Esophagus squamous epithelium (tissue), 4 donors: ENCODE measurements at regions not wholly inside any gene's neighbourhood (a gene's known extent, or its start where the extent isn't known, plus 50 kb on each side); places are given as distances from the start of the nearest gene placed in this dataset.

ENCODE experiments used
- POLR2A ChIP-seq, 4 donors: fragments of 450-650 bp; IDR thresholded peaks; one replicate each; pipeline ENCODE4 v1.6.1; 2017; ENCODE audit warnings: antibody characterized with exemption in 4 of 4, mild to moderate bottlenecking in 4 of 4, moderate library complexity in 3 of 4
- TF ChIP-seq, protein P1 (sequence below), 6 experiments: fragments of 450-650 bp in 4 of 6; fragments of 200-600 bp in 2 of 6; sonication (generic) in 2 of 6; IDR thresholded peaks; one replicate each; pipeline ENCODE4 v1.5.1; 2016 to 2019; ENCODE audit warnings: antibody characterized with exemption in 6 of 6, mild to moderate bottlenecking in 4 of 6, moderate library complexity in 4 of 6

- TF ChIP-seq, protein P1, sequence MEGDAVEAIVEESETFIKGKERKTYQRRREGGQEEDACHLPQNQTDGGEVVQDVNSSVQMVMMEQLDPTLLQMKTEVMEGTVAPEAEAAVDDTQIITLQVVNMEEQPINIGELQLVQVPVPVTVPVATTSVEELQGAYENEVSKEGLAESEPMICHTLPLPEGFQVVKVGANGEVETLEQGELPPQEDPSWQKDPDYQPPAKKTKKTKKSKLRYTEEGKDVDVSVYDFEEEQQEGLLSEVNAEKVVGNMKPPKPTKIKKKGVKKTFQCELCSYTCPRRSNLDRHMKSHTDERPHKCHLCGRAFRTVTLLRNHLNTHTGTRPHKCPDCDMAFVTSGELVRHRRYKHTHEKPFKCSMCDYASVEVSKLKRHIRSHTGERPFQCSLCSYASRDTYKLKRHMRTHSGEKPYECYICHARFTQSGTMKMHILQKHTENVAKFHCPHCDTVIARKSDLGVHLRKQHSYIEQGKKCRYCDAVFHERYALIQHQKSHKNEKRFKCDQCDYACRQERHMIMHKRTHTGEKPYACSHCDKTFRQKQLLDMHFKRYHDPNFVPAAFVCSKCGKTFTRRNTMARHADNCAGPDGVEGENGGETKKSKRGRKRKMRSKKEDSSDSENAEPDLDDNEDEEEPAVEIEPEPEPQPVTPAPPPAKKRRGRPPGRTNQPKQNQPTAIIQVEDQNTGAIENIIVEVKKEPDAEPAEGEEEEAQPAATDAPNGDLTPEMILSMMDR (IDR thresholded peaks at IDR 0.05), result no peak
- TF ChIP-seq POLR2A (IDR thresholded peaks at IDR 0.05), result no peak
Measured at GRCh38 chr6:168244961-168245551, 74.5 kb downstream of the DACT2 start.
